ENCODE measurements at regions not wholly inside any gene's neighbourhood (a gene's known extent, or its start where the extent isn't known, plus 50 kb on each side); places are given as distances from the start of the nearest gene placed in this dataset.
"Not testable (repeated sequence)": the region's sequence is repeated elsewhere in the genome, so short reads cannot be mapped to it uniquely, and the experiment has no call there.

DNA sequence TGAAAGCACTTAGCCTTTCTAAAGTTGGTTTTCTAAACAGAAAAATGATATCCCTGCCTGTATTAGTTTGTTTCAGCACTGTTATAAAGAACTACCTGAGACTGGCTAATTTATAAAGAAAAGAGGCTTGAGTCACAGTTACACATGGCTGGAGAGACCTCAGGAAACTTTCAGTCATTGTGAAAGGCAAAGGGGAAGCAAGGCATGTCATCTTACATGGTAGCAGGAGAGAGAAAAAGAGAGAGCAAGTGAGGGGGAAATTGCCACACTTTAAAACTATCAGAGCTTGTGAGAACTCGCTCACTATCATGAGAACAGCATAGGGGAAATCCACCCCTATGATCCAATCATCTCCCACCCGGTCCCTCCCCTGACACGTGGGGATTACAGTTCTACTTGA lies 64.9 kb downstream of the FAM170A start:
- no peak for DNase-seq (ENCODE audit: low spot score)

DNA sequence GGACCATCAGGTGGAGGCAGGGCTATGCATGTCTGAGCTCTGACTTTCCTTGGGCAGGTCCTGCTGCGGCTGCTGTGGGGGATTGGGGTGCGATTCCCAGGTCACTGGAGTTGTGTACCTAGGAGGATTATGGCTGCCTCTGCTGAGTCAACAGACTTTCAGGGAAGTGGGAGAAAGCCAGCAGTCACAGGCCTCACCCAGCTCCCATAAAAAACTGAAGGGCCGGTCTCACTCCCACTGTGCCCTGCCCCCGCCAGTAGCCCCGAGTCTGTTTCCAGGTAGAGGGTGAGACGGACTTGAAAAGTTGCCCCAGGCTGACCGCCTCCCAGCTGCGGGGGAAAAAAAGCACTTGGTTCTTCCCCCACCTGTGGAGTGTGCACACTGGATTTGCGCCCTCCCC lies 76.7 kb downstream of the FAM170A start:
- DNase-seq (ENCODE audit: low spot score): no peak

DNA sequence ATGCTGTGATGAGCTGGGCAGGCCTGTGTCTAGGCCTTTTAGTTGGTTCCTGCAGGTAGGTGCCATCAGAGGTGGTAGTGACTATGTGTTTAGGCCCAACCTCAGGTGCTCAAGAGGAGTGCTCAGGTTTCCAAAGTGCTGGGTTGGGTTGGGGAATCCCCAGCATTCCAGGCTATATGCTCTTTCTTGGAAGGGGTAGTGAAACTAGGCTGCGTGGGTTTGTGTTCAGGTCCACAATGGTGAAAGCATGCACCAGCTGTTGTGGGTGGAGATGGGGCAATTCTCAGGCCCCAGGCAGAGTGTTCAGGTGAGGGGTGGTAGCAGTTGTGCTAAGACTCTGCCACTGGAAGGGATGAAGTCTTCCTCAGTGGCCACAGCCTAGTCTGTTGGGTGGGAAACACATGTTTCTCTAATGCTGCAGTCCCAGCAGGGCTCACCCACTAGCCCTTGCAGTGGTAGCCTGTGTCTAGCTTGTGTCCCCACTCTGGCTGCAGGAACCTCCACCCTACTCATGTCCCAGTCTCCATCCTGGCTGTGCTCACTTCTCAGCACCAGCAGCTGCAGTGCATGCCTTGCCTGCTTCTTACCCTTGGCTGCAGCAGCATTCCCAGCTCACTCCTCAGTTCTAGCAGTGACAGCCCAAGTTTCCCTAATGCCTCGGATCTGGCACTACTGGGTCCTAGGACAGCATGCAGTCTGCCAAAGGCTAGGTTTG lies 78.9 kb downstream of the FAM170A start:
- no peak for DNase-seq (ENCODE audit: low spot score)

DNA sequence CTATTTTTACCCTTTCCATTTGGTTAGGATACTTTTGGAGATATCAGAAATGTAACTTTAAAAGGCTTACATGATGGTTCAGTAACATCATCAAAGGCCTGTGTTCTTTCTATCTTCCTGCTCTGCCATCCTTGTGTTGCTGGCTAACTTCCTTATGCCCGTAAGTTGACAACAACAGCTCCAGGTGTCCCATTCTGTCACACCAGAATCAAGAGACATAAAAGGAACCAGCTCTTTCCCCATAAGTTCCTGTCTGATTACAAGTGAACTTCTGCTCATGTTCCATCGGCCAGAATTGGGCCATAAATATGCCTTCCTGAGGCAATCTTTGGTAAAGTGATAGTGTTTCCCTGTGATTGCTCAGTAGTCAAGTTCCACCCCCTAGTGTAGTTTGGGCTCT lies 92.4 kb downstream of the FAM170A start:
- DNase-seq (ENCODE audit: low spot score): no peak

DNA sequence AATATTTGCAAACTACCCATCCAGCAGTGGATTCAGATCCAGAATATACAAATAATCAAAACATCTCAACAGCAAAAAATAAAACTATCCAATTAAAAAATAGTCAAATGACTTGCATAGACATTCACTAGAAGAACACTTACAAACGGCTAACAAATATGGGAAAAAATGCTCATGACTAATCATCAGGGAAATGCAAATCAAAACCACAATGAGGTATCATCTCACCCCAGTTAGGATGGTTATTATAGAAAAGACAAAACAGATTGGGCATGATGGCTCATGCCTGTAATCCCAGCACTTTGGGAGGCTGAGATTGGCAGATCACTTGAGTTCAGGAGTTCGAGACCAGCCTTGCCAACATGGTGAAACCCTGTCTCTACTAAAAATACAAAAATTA lies 95.9 kb downstream of the FAM170A start:
- not testable (repeated sequence) for DNase-seq (ENCODE audit: low spot score)

DNA sequence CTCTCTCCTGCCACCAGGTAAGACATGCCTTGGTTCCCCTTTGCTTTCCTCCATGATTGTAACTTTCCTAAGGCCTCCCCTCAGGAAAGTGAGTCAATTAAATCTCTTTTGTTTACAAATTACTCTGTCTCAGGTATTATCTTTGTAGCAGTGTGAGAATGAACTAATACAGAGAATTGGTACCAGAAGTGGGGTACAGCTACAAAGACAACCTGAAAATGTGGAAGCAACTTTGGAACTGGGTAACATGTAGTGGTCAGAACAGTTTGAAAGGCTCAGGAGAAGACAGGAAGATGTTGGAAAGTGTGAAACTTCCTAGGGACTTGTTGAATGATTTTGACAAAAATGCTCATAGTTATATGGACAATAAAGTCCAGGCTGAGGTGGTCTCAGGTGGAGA lies 97.2 kb downstream of the FAM170A start:
- DNase-seq (ENCODE audit: low spot score): no peak

DNA sequence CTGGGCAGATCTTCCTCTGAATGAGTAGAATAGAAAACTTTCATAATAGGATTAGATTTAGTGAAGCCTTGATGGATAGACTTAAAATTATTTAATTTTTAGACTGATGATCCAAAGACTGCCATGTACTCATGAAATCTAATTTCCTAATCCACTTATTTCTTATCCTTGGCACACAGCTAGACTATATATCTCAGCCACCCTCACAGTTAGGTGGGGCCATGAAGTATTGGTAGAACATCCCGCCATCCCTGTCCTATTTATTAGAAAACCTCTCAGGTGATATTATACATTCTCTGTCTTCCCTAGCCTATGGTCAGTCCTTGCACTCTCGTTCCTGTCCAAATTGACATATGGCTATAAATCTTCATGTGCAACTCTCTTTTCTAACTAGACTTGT lies 110.9 kb downstream of the FAM170A start:
- no peak for DNase-seq (ENCODE audit: low spot score)

DNA sequence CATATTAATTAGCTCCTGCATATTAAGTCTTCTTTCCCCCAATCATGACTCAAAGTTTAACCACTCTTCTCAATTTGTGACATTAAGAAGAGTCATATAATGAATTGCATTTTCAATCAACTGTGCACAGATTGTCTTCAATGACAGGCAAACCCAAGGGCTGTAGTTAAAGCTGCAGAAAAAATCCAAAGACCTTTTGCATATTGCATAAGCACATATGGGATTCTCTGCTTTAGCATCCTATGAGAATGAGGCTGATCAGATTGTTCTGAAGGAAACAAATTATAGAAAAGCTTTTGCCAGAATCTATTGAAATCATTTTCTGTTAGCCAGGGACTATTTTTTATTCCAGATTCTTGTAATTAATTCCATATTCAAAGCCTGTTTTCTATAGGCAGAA lies 112.3 kb downstream of the FAM170A start:
- no peak for DNase-seq (ENCODE audit: low spot score)

DNA sequence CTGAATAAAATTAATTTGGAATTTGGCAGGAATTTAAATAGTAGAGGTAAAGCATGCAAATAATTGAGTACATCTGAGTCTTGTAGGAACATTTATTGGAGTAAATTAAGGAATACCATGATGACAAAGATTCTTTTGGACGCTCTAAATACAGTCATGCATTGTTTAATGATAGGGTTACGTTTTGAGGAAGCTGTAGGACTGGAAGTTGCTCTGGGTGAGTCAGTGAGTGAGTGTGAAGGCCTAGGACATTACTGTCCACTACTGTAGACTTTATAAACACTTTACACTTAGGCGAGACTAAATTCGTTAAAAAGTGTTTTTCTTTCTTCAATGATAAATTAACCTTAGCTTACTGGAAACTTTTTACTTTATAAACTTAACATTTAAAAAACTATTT lies 113.0 kb downstream of the FAM170A start:
- no peak for DNase-seq (ENCODE audit: low spot score)

DNA sequence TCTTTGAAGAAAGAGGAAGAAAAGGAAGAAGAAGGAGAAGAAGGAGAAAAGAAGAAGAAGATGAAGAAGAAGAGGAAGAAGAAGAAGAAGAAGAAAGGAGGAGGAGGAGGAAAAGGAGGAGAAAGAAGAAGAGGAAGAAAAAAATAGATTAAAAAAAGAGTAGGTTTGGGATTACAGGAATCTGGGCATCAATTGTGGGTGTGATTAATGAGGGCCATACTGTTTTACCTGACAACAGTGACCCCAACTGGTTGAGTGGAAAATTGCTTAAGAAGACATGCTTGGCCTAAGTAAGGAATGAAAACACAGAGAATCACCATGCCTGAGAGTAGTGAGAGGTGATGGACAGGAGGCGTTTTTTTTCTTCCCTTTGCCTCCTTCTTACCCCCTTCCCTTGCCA lies 114.6 kb downstream of the FAM170A start:
- no peak for DNase-seq (ENCODE audit: low spot score)

DNA sequence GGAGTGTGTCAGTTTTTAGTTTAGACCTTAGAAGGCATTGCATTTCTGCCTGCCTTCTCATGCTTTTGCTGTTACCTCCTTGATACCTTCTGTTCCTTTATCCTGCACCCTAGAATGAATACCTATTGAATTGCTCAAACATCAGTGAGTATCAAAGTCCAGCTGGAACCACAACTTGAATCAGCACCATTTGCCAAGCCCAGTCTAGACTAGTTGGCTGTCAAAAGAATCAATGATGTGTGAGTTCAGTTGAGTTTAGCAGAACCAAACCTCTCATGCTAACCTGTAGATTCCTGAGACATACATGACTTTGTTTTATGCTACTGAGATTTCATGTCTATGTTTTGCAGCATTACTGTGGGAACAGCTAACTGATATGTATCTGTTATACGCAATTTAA lies 116.6 kb downstream of the FAM170A start:
- no peak for DNase-seq (ENCODE audit: low spot score)

DNA sequence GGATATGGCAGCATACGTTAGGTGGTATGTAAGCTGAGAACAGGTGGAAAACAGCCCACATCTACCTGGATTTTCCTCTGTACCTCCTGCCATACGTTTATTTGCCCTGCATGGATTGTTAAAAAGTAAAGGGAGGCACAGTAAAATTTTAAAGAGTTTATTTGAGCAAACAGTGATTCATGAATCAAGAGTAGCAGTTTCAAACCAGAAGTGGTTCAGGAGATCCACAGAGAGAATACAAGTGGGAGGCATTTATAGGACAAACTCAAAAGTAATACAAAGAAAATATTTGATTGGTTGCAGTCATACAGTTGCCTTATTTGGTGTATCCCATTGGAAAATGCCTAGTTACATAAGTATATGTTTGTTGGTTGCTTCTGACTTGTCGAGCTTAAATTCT lies 117.6 kb downstream of the FAM170A start:
- no peak for DNase-seq (ENCODE audit: low spot score)

DNA sequence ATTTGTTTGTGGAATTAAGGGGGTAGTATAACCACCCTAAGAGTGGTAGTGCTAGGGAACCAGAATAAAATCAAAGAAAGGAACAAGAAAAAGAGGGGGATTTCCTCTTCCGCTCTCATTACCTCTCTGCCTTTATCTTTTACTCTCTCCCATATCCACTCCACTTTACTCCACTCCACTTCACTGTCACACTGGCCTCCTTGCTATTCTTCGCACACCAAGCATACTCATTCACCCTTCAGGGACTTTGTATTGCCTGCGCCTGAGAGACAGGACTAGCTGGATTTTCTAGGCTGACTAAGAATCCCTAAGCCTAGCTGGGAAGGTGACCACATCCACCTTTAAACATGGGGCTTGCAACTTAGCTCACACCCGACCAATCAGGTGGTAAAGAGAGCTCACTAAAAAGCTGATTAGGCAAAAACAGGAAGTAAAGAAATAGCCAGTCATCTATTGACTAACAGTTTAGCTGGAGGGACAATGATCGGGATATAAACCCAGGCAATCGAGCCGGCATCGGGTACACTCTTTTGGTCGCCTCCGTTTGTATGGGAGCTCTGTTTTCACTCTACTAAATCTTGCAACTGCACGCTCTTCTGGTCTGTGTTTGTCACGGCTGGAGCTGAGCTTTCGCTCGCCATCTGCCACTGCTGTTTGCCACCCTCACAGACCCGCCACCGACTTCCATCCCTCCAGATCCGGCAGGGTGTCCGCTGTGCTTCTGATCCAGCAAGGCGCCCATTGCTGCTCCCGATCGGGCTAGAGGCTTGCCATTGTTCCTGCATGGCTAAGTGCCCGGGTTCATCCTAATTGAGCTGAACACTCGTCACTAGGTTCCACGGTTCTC lies 121.8 kb downstream of the FAM170A start:
- no peak for DNase-seq (ENCODE audit: low spot score)

DNA sequence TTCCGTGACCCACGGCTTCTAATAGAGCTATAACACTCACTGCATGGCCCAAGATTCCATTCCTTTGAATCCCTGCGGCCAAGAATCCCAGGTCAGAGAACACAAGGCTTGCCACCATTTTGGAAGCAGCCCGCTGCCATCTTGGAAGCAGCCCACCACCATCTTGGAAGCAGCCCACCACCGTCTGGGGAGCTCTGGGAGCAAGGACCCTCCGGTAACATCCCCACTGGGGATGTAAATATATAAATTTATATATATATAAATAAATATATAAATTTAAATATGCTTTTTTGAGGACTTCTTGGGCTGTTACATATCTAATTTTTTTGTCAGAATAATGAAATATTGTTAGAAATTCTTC lies 122.4 kb downstream of the FAM170A start:
- no peak for DNase-seq (ENCODE audit: low spot score)

DNA sequence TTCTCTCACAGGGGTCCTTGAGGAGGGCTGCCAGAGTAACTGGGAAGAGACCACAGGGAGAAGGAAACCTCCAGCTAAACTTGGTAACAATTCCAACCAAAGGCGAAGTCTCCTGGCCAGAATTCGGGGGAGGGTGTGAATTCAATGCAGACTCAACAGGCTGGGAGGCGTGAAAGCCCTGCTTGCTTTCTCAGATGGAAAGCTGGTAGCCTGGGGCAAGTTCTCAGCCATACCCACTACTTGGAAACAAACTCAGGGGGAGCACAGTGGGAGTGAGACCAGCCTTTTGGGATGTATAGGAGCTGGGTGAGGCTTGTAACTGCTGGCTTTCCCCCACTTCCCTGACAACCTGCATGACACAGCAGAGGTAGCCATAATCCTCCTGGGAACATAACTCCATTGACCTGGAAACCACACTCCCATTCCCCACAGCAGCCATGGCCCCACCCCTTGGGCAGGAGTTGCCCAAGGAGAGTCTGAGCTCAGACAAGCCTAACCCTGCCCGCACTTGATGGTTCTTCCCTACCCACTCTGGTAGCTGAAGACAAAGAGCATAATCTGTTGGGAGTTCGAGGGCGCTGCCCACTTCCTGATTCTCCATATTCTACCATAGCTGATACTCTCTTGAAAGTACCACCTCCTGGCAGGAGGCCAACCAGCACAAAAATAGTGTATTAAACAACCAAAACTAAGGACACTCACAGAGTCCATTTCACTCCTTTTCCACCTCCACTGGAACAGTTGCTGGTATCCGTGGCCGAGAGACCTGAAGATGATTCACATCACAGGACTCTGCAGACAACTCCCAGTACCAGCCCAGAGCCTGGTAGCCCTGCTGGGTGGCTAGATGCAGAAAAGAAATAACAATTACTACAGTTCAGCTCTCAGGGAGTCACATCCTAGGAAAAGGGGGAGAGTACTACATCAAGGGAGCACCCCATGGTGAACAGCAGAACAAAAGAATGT lies 123.8 kb downstream of the FAM170A start:
- DNase-seq (ENCODE audit: low spot score): no peak

DNA sequence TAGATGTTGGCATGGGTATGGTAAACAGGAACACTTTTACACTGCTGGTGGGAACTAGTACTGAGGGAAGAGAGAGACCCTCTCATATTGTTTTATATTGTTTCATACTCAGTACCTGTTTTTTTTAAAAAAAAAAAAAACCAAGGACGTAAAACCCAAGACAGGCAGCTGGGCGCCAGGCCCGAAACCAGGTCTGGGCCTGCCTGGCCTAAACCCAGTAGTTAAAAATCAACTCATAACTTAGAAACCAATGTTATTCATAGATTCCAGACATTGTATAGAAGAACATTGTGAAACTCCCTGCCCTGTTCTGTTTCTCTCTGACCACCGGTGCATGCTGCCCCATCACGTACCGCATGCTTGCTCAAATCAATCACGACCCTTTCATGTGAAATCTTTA lies 125.5 kb downstream of the FAM170A start:
- DNase-seq (ENCODE audit: low spot score): not testable (repeated sequence)

DNA sequence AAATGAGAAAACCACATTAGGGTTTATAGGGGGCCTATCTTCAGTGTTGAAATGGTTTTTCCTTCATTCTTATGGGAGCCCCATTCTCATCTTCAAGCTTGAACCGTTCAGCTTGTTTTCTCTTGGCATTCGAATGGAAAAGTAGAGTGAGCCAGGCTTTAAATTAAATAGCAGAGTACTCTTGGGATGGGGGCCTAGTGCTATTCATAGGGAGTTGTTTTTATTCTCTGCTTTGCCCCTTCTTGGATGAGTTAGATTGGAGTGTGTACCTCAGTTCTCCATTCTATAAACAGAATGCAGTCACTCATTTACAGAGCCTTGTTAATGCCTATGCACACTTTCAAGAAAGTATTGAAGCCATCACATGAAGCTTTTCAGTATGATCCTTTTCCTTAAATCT lies 127.9 kb downstream of the FAM170A start:
- no peak for DNase-seq (ENCODE audit: low spot score)

DNA sequence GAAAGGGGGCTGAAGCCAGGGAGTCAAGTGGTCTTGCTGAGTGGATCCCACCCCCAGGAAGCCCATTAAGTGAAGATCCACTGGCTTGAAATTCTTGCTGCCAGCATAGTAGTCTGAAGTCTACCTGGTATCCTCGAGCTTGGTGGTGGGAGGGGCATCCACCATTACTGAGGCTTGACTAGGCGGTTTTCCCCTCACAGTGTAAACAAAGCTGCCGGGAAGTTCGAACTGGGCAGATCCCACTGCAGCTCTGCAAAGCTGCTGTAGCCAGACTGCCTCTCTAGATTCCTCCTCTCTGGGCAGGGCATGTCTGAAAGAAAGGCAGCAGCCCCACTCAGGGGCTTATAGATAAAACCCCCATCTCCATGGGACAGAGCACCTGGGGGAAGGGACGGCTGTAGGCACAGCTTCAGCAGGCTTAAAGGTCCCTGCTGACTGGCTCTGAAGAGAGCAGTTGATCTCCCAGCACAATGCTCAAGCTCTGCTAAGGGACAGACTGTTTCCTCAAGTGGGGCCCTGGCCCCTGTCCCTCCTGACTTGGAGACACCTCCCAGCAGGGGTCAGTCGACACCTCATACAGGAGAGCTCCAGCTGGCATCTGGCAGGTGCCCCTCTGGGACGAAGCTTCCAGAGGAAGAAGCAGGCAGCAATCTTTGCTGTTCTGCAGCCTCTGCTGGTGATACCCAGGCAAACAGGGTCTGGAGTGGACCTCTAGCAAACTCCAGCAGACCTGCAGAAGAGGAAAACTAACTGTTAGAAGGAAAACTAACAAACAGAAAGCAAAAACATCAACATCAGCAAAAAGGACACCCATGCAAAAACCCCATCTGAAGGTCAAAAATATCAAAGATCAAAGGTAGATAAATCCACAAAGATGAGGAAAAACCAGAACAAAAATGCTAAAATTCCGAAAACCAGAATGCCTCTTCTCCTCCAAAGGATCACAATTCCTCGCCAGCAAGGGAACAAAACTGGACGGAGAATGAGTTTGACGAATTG lies 140.6 kb downstream of the FAM170A start:
- not testable (repeated sequence) for DNase-seq (ENCODE audit: low spot score)

DNA sequence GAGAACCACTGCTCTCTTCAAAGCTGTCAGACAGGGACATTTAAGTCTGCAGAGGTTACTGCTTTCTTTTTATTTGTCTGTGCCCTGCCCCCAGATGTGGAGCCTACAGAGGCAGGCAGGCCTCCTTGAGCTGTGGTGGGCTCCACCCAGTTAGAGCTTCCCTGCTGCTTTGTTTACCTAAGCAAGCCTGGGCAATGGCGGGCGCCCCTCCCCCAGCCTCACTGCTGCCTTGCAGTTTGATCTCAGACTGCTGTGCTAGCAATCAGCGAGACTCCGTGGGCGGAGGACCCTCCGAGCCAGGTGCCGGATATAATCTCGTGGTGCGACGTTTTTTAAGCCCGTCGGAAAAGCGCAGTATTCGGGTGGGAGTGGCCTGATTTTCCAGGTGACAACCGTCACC lies 150.8 kb downstream of the FAM170A start:
- DNase-seq (ENCODE audit: low spot score): not testable (repeated sequence)

DNA sequence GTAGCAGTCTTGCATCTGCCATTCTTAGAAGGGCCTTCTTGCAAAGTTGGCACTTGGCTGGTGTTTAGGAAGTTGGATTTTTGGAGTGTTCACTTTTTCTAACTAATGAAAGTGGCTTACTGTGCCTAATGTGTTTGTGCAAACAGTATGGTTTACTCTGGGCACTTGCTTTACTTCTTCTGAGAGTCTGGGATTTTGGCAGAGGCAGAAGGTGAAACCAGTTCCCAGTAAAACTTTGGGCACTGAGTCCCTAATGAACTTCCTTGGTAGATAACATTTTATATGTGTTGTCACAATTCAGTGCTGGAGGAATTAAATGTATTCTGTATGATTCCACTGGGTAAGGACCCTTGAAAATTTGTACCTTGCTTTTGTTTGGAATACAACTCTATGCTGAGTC lies 155.7 kb downstream of the FAM170A start:
- no peak for DNase-seq (ENCODE audit: low spot score)

Measured in umbilical cord (tissue), 1 donor.